B cell (primary cell): ENCODE measurements at regions not wholly inside any gene's neighbourhood (a gene's known extent, or its start where the extent isn't known, plus 50 kb on each side); places are given as distances from the start of the nearest gene placed in this dataset.

Source experiments
- ATAC-seq: fragments of 200-7000 bp; cut with Tn5 transposase; one replicate; pipeline ENCODE4 v1.10.0; 2021; ENCODE audit warnings: low read depth, mild to moderate bottlenecking, moderate number of reproducible peaks, moderate library complexity
- CTCF ChIA-PET: fragments of 350-600 bp; sonication (Branson Sonifier 250); formaldehyde crosslinking; loops from one replicate; lab custom pipeline; 2021; ENCODE audit warnings: antibody characterized with exemption, inconsistent platforms; lab: Charles Lee
- POLR2A ChIA-PET: fragments of 350-600 bp; sonication (Branson Sonifier 250); formaldehyde crosslinking; loops from one replicate; lab custom pipeline; 2021; ENCODE audit warnings: antibody characterized with exemption; lab: Charles Lee
- DNase-seq: peaks from one replicate; pipeline ENCODE4 v3.0.0; 2013
- H2AFZ ChIP-seq: 2 replicates; pipeline ENCODE4 v1.6.1; 2012; ENCODE audit warnings: mild to moderate bottlenecking, low read depth, low read length; ENCODE audit not compliant: insufficient read depth, poor library complexity, severe bottlenecking
- H3K27ac ChIP-seq, 2 donors: 1 replicate in 1 of 2; 2 replicates in 1 of 2; pipeline ENCODE4 v1.5.1; 2012 to 2013; ENCODE audit warnings: low read length in 2 of 2, mild to moderate bottlenecking in 2 of 2, moderate library complexity in 1 of 2
- H3K27me3 ChIP-seq, 4 experiments: fragments of 200-600 bp in 1 of 4; sonication (generic) in 1 of 4; replicated peaks in 1 of 4; 1 replicate in 2 of 4; 2 replicates in 2 of 4; pipeline versions ENCODE4 v1.6.1 to v1.7.0; 2013 to 2016; ENCODE audit warnings: low read length in 3 of 4, mild to moderate bottlenecking in 2 of 4, mixed read lengths in 1 of 4, moderate library complexity in 1 of 4; ENCODE audit not compliant: insufficient read depth in 4 of 4, control insufficient read depth in 3 of 4; ENCODE audit errors: control extremely low read depth in 1 of 4
- H3K36me3 ChIP-seq, 2 experiments: replicated peaks in 1 of 2; 1 replicate in 1 of 2; 2 replicates in 1 of 2; pipeline versions ENCODE4 v1.6.1 to v1.7.1; 2013; ENCODE audit warnings: low read length in 1 of 2; ENCODE audit not compliant: insufficient read depth in 2 of 2, control insufficient read depth in 1 of 2; ENCODE audit errors: control extremely low read depth in 1 of 2, extremely low read depth in 1 of 2
- H3K4me1 ChIP-seq, 2 donors: fragments of 200-600 bp in 1 of 2; sonication (generic) in 1 of 2; 1 replicate in 1 of 2; 2 replicates in 1 of 2; pipeline versions ENCODE4 v1.5.1 to v1.6.1; 2013 to 2017; ENCODE audit warnings: low read length in 2 of 2; ENCODE audit not compliant: control insufficient read depth in 2 of 2, insufficient read depth in 2 of 2
- H3K4me2 ChIP-seq: replicated peaks from 2 replicates; pipeline ENCODE3; 2012; ENCODE audit warnings: mild to moderate bottlenecking, low read depth, low read length; ENCODE audit not compliant: poor library complexity, severe bottlenecking
- H3K4me3 ChIP-seq, 5 experiments: fragments of 200-600 bp in 1 of 5; sonication (generic) in 1 of 5; 1 replicate in 3 of 5; 2 replicates in 2 of 5; pipeline versions ENCODE4 v1.5.1 to v1.7.0; 2011 to 2016; ENCODE audit warnings: low read length in 4 of 5, mild to moderate bottlenecking in 4 of 5, low read depth in 2 of 5, control low read depth in 1 of 5, moderate library complexity in 1 of 5; ENCODE audit not compliant: insufficient read depth in 1 of 5; ENCODE audit errors: control extremely low read depth in 1 of 5, extremely low read depth in 1 of 5
- H3K79me2 ChIP-seq: fragments of 200-600 bp; sonication (generic); one replicate; pipeline ENCODE4 v1.6.0; 2016; ENCODE audit warnings: low read length; ENCODE audit not compliant: control insufficient read depth, insufficient read depth
- H3K9ac ChIP-seq: fragments of 200-600 bp; sonication (generic); 2 replicates; pipeline ENCODE4 v1.6.1; 2017; ENCODE audit warnings: mild to moderate bottlenecking, low read length, moderate library complexity
- H3K9me3 ChIP-seq, 3 donors: one replicate each; pipeline versions ENCODE4 v1.6.1 to v1.7.1; 2013; ENCODE audit warnings: low read length in 2 of 3; ENCODE audit not compliant: control insufficient read depth in 2 of 3, insufficient read depth in 1 of 3; ENCODE audit errors: control extremely low read depth in 1 of 3
- H4K20me1 ChIP-seq: 2 replicates; pipeline ENCODE4 v1.6.0; 2012; ENCODE audit warnings: mild to moderate bottlenecking, low read length; ENCODE audit not compliant: insufficient read depth, control insufficient read depth, poor library complexity, severe bottlenecking
- H3K27ac Mint-ChIP-seq: one replicate; pipeline ENCODE4 v1.8.0; 2021; ENCODE audit warnings: mixed read lengths
- H3K27me3 Mint-ChIP-seq: one replicate; pipeline ENCODE4 v1.8.0; 2021; ENCODE audit warnings: mixed read lengths
- H3K4me1 Mint-ChIP-seq: one replicate; pipeline ENCODE4 v1.8.0; 2021; ENCODE audit warnings: mixed read lengths
- H3K4me3 Mint-ChIP-seq: one replicate; pipeline ENCODE4 v1.8.0; 2021; ENCODE audit warnings: mixed read lengths
- H3K9me3 Mint-ChIP-seq: one replicate; pipeline ENCODE4 v1.8.0; 2022; ENCODE audit warnings: mixed read lengths; ENCODE audit not compliant: insufficient read depth
- CTCF ChIP-seq: fragments of 200-600 bp; IDR thresholded peaks from one replicate; pipeline ENCODE4 v1.8.0; 2022; ENCODE audit warnings: antibody characterized with exemption, mild to moderate bottlenecking
- EZH2 ChIP-seq: IDR thresholded peaks from 2 replicates; pipeline ENCODE4 v1.6.1; 2012; ENCODE audit warnings: borderline replicate concordance, low read depth, mild to moderate bottlenecking, moderate library complexity, low read length; ENCODE audit not compliant: insufficient read depth, poor library complexity, severe bottlenecking
- WGBS: methylation state at CpG from one replicate; pipeline ENCODE4 v1.1.5; 2013; ENCODE audit warnings: missing lambda C conversion rate; ENCODE audit not compliant: insufficient coverage; 5-methylcytosine and 5-hydroxymethylcytosine counted together
- intact Hi-C: fragments of 100-400 bp; cut with micrococcal nuclease; formaldehyde crosslinking; loops from one replicate; pipeline ENCODE4 v1.10.0; 2022

GRCh38 chr3:30520699-30521098 lies 85.7 kb upstream of the TGFBR2 start:
- TF ChIP-seq EZH2 (no peak), CTCF (no peak)
- Histone ChIP-seq H4K20me1 (no peaks in the 10 kb centered on the region), H3K36me3 (no peaks in the 10 kb centered on the region), H3K4me1 (no peaks in the 10 kb centered on the region), H3K27me3 (no peaks in the 10 kb centered on the region), H3K27ac (no peak overlapping the region), H3K79me2 (no peaks in the 10 kb centered on the region), H3K9ac (no peak overlapping the region), H3K4me3 (no peak overlapping the region), H3K9me3 (peaks cover 0 to 4% (median 0%) of the 10 kb centered on the region in 3 donors), H2AFZ (no peak overlapping the region), H3K4me2 (no peak overlapping the region)
- Mint-ChIP-seq H3K9me3 (no peaks in the 10 kb centered on the region), H3K27ac (no peak overlapping the region), H3K27me3 (no peaks in the 10 kb centered on the region), H3K4me1 (peaks cover 6% of the 10 kb centered on the region), H3K4me3 (no peak overlapping the region)
- ChIA-PET CTCF (interaction anchor here (0.6 kb wide), 1 partner anchor 315 kb away, joined by 3 read pairs; no protein-coding TSS in a partner anchor), POLR2A (no interaction called here)
- intact Hi-C loops = no loop called here
- DNase-seq (no peak), ATAC-seq (no peak)
- WGBS = 90% methylated on average over 2 of the region's 2 CpGs

DNA sequence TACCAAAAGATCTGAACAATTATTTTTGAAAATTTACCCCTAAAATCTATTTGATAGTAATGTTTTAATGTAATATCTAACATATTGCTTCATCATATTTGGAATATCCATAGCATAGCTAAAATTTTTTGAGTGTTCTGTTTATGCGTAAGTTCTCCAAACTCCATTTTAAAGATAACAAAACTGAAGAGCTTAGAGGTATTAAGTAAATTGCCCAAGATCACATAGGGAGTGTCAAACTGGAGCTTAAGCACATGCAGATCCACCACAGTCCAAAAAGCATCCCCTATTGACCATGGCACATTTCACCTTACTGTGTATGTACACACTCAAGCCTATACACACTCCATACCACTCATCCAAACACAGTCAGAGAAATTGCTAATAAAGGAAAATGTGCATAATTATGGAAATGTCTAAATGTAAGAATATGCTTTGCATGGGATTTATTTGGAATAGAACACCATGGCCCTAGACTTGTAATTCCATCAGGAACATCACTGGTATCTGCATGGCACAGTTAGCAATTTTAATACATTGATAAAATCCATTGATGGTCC lies 85.2 kb upstream of the TGFBR2 start:
- no peak overlapping the region for H3K27ac Mint-ChIP-seq
- Histone ChIP-seq H3K4me2 (no peak overlapping the region), H3K9me3 (peaks cover 0 to 4% (median 0%) of the 10 kb centered on the region in 3 donors), H3K4me1 (no peaks in the 10 kb centered on the region), H3K79me2 (no peaks in the 10 kb centered on the region), H3K27me3 (no peaks in the 10 kb centered on the region), H3K4me3 (no peak overlapping the region), H4K20me1 (no peaks in the 10 kb centered on the region), H2AFZ (no peak overlapping the region), H3K9ac (no peak overlapping the region), H3K27ac (no peak overlapping the region), H3K36me3 (no peaks in the 10 kb centered on the region)
- WGBS = no CpG with 5 or more reads among the region's 1 CpG
- TF ChIP-seq EZH2 (no peak), CTCF (no peak)
- H3K27me3 Mint-ChIP-seq = no peaks in the 10 kb centered on the region
- H3K4me3 Mint-ChIP-seq = no peak overlapping the region
- intact Hi-C loops = no loop called here
- H3K9me3 Mint-ChIP-seq = no peaks in the 10 kb centered on the region
- ChIA-PET CTCF (no interaction called here), POLR2A (no interaction called here)
- ATAC-seq = no peak
- DNase-seq = no peak
- peaks cover 6% of the 10 kb centered on the region for H3K4me1 Mint-ChIP-seq
